HG03280 (cell line): ENCODE measurements at regions not wholly inside any gene's neighbourhood (a gene's known extent, or its start where the extent isn't known, plus 50 kb on each side); places are given as distances from the start of the nearest gene placed in this dataset.
"Not testable (repeated sequence)": the region's sequence is repeated elsewhere in the genome, so short reads cannot be mapped to it uniquely, and the experiment has no call there.

Experiments used
- ATAC-seq: cut with Tn5 transposase; IDR thresholded peaks from one replicate; pipeline ENCODE4 v1.9.1; 2021; ENCODE audit warnings: mild to moderate bottlenecking, moderate library complexity; ENCODE audit not compliant: unreplicated experiment

GRCh38 chr3:72052841-72053409 lies 268.0 kb upstream of the PROK2 start:
- no peak for ATAC-seq

- no peak for ATAC-seq
Observed at GRCh38 chr3:72050771-72051170, 265.8 kb upstream of the PROK2 start.

- ATAC-seq, result no peak
Observed at GRCh38 chr3:72050048-72050632, 265.2 kb upstream of the PROK2 start.

GRCh38 chr3:72049300-72049699 lies 264.4 kb upstream of the PROK2 start:
- no peak for ATAC-seq

- ATAC-seq, result no peak
Observed at GRCh38 chr3:72048873-72049272, 263.9 kb upstream of the PROK2 start.

GRCh38 chr3:72047221-72047871 lies 262.4 kb upstream of the PROK2 start:
- no peak for ATAC-seq

GRCh38 chr3:72044231-72044855 lies 259.4 kb upstream of the PROK2 start:
- no peak for ATAC-seq

- peak; percentile 62 for ATAC-seq
Observed at GRCh38 chr3:72043204-72044133, 258.5 kb upstream of the PROK2 start.

- no peak for ATAC-seq
Observed at GRCh38 chr3:72042397-72043203, 257.7 kb upstream of the PROK2 start.

- ATAC-seq, result no peak
Observed at GRCh38 chr3:72041511-72041910, 256.6 kb upstream of the PROK2 start.

- no peak for ATAC-seq
Observed at GRCh38 chr3:72041076-72041475, 256.1 kb upstream of the PROK2 start.

- ATAC-seq, result no peak
Observed at GRCh38 chr3:72039677-72040076, 254.7 kb upstream of the PROK2 start.

GRCh38 chr3:72036899-72037298 lies 252.0 kb upstream of the PROK2 start:
- ATAC-seq, result no peak

- ATAC-seq, result no peak
Observed at GRCh38 chr3:72035606-72036005, 250.7 kb upstream of the PROK2 start.

- no peak for ATAC-seq
Observed at GRCh38 chr3:72034986-72035385, 250.0 kb upstream of the PROK2 start.

GRCh38 chr3:72033666-72034428 lies 248.9 kb upstream of the PROK2 start:
- ATAC-seq, result no peak

GRCh38 chr3:72032441-72033135 lies 247.6 kb upstream of the PROK2 start:
- ATAC-seq, result no peak

- no peak for ATAC-seq
Observed at GRCh38 chr3:72031581-72031980, 246.6 kb upstream of the PROK2 start.

GRCh38 chr3:72030296-72030695 lies 245.3 kb upstream of the PROK2 start:
- not testable (repeated sequence) for ATAC-seq
